ENCODE measurements at regions not wholly inside any gene's neighbourhood (a gene's known extent, or its start where the extent isn't known, plus 50 kb on each side); places are given as distances from the start of the nearest gene placed in this dataset.

DNA sequence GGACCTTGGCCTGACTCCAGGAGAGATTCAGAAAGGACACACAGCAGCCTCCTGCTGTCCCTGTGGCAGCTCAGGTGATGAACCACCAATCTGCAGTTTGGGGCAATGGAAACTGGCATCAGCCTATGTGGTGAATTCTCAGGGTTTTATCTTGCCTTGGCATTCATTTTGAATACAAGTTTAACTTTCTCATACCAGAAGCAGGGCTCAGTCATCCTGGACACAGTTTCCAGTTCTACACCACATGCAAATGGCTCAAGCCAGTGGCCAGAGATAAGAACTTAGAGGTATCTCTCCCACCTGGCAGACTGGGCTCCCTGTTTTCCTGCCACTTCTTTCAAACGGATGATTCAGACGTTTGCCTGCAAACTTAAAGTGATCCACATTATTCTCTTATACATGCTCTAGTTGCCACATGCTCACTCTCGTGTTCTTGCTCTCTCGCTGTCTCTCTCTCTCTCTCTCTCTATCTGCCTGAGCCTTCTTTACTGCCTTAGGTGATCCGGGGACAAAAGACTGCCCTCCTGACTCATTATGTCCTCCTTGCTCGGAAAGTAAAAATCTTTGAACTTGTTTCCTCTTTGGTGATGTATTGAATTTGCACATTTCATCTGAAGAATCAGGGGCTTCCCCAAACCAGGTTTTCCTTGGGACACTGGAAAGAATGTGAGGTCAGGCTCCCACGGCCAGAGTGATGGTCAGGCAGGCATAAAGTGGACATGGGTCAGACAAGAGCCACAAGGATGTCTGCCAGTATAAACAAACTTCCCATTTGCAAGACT, 99.6 kb upstream of the STT3B start:
- in situ Hi-C loops (cut with HindIII; ENCODE audit: low pct_unique_long_range_greater_than_20kb, low sequenced_read_pairs), result no loop called here

DNA sequence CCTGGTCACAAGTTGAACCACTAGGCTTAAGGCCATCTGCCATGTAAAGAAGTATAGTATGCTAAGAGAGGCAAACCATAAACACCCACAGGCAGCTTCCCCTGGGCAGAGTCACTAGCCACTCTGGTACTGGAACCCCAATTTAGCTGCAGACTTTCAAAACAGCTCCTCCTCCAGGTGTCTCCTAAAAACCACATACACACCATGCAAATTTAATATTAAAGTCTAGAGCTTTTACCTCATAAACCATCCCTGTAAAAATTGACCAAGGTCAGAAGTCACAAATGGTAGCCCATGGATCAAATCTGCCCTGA, 99.1 kb upstream of the STT3B start:
- in situ Hi-C loops (cut with HindIII; ENCODE audit: low pct_unique_long_range_greater_than_20kb, low sequenced_read_pairs), result no loop called here
- DNase-seq (ENCODE audit: low read depth), result no peak

More for the DNA sequence above, 99.6 kb upstream of the STT3B start:
- DNase-seq (ENCODE audit: low read depth), result peak; percentile 89

DNA sequence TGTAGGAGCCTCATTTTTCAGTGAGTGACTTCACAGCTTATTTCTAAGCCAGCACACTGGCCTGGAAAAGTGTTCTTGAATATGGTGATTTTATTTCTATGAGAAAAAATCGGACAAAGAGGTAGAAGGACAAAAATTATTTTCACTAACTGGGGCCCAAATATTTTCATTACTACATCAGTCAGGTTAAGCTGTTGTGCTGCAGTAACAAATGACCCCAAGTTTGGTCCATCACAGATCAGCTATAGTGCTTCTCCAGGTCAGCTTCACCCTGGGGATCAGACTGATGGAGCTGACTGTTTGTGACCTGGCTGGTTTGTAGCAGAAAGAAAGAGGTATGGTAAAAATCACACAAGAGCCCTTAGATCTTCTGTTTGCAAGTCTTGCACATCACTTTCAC, 97.9 kb upstream of the STT3B start:
- in situ Hi-C loops (cut with HindIII; ENCODE audit: low pct_unique_long_range_greater_than_20kb, low sequenced_read_pairs), result no loop called here
- DNase-seq (ENCODE audit: low read depth), result no peak

DNA sequence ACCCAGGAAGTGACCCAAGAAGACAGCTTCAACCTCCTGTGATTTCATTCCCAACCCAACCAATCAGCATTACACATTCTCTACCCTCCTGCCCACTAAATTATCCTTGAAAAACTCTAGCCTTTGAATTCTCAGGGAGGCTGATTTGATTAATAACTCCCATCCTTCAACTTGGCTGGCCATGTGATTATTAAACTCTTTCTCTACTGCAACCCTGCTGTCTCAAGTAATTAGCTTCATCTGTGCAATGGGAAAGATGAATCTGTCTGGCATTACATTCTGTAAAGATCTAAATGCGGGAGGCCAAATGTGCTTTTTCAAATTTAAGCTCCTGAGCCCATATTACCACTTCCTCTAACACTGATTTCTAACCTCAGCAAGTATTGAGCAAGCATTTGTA, 95.9 kb upstream of the STT3B start:
- DNase-seq (ENCODE audit: low read depth), result no peak
- in situ Hi-C loops (cut with HindIII; ENCODE audit: low pct_unique_long_range_greater_than_20kb, low sequenced_read_pairs), result no loop called here

DNA sequence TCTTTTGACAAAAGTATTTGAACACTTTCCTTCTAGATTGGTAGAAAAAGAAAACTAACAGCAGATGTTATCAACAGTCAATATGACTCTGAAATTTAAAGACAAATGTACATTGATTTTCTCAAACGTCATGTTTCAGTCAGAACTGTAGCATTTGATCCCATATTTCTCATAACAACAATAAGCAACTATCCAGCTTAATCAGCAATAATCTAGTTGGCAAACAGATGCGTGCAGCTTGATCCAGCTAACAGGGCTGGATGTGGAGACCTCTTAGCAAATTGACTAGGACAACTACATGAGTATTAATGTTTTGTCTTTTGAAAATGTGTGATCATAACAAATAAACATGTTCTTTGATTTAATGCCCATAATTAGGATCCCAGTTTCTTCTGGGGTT, 94.0 kb upstream of the STT3B start:
- DNase-seq (ENCODE audit: low read depth), result no peak
- in situ Hi-C loops (cut with HindIII; ENCODE audit: low pct_unique_long_range_greater_than_20kb, low sequenced_read_pairs), result no loop called here

DNA sequence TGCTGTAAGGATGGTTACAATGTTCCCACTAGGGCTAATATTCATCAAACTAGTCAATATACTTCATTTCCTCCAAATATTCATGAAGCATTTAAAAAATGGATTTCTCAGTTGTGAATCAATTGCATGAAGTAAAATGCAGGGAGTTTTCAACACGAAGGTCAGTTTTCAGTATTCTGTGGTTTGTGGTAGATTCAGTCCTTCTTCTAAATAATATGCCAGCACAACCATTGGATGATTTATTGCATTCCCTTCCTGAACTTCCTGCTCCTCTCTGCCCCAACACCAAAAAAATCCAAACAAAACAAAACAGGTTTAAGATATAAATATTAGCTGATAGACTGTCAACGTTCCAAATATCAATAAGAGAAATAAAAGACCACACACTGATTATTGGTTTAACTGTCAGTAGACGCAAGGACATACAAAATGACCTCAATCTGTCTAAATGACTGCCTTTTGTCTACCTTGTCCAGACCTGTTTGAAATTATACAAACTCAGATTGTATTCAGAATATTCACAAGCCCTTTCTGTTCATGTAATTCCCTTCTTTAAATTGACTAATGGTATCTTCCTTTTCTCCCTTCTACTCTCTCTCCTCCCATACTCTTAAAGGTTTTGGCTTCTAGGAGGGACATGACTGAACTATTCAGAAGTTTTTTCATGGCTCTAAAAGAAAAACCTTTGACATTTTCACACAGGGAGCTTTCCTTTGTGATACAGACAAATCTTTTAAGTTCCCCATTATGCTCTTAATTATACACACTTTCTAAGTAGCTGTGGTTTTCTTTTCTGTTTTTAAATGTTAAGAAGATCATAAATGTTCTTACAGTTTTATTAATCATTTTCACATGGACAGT, 92.6 kb upstream of the STT3B start:
- DNase-seq (ENCODE audit: low read depth), result no peak
- in situ Hi-C loops (cut with HindIII; ENCODE audit: low pct_unique_long_range_greater_than_20kb, low sequenced_read_pairs), result no loop called here

DNA sequence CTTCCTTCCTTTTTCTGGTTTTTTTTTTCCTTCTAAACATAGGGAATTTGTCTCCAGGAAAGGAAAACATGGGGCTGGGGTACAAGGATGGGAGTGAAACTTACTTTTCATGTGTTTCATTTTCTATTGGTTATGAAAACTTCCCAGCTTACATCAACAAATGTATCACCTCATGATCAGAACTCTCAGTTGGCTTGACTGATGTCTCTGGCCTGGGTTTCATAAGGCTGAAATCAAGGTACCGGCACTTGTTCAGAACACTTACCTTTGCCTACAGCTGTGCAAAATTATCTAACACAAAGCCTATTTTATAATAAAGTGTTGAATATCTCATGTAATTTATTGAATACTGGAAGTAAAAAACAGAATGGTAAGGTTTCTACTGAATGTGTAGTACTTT, 91.8 kb upstream of the STT3B start:
- in situ Hi-C loops (cut with HindIII; ENCODE audit: low pct_unique_long_range_greater_than_20kb, low sequenced_read_pairs), result no loop called here
- DNase-seq (ENCODE audit: low read depth), result no peak

DNA sequence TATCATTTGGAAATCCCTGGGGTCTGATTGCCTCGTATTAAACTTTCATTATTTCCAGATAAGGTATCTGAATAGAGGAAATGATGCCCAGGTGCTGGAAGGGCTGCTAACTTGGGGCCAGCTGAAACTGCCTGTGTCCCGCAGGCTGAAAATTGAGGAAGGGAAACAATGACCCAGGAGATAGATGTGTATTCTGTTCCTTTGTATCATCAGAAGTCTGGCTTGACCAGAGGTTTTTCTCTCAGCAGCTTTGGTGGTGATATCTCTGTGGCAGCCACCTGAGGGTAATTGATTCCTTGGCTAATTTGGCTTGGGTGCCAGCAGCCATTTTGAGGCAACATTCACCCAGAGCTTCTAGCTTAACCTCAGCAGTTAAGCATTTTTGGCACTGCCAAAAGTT, 90.0 kb upstream of the STT3B start:
- in situ Hi-C loops (cut with HindIII; ENCODE audit: low pct_unique_long_range_greater_than_20kb, low sequenced_read_pairs), result no loop called here
- no peak for DNase-seq (ENCODE audit: low read depth)

DNA sequence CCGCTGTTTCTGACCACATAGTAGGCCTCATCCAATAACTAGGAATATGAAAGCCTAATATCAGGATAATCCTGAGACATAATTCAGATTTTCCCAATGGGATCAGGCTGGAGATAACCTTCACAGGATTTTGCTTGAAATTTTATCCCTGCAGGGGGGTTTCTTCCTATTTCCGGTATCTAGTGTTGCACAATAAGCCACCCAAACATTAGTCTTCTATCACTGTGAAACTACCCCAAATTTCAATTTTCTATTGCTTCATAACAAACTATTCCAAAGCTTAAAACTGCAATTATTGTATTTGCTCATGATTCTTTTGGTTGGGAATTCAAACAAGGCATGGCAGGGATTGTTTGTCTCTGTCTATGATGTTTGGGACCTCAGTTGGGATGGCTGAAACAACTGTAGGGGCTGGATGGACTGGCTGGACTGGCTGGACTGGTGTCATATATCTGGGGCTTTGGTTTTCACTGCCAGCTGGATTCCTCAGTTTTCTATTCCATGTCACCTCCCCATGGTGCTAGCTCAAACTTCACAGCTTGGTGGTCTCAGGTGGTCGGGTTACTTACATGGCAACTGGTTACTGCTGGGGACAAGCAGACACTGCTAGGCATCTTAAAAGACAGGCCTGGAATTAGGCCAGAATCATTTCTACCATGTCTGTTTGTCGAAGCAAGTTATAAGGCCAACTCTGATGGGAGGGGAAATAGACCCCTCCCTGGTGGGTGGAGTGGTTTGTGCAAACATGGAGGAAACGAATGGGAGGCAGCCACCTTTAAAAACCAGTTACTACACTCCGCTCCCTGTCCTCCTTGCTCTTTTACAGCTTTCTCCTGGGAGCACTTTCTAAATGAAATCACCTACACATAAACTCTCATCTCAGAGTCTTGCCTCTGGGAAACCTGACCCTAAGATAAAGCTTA, 88.2 kb upstream of the STT3B start:
- no peak for DNase-seq (ENCODE audit: low read depth)
- in situ Hi-C loops (cut with HindIII; ENCODE audit: low pct_unique_long_range_greater_than_20kb, low sequenced_read_pairs), result no loop called here

DNA sequence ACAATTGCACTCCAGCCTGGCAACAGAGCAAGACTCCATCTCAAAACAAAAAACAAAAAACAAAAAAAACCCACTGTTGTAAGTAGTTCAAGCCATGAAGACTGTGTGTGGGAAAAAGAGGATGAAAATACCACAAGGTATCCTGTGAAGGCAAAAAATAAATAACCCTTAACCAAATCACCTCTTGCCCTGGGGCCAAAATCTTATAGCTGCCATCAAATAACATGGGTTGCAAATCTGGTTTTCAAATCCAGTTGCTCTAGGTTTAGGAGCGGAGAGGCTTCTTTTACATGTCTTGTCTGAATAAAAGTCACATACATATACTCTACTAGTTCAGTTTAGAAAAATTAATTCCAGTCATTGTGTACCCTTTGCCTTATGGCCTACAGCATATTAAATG, 87.0 kb upstream of the STT3B start:
- in situ Hi-C loops (cut with HindIII; ENCODE audit: low pct_unique_long_range_greater_than_20kb, low sequenced_read_pairs), result no loop called here
- DNase-seq (ENCODE audit: low read depth), result no peak

DNA sequence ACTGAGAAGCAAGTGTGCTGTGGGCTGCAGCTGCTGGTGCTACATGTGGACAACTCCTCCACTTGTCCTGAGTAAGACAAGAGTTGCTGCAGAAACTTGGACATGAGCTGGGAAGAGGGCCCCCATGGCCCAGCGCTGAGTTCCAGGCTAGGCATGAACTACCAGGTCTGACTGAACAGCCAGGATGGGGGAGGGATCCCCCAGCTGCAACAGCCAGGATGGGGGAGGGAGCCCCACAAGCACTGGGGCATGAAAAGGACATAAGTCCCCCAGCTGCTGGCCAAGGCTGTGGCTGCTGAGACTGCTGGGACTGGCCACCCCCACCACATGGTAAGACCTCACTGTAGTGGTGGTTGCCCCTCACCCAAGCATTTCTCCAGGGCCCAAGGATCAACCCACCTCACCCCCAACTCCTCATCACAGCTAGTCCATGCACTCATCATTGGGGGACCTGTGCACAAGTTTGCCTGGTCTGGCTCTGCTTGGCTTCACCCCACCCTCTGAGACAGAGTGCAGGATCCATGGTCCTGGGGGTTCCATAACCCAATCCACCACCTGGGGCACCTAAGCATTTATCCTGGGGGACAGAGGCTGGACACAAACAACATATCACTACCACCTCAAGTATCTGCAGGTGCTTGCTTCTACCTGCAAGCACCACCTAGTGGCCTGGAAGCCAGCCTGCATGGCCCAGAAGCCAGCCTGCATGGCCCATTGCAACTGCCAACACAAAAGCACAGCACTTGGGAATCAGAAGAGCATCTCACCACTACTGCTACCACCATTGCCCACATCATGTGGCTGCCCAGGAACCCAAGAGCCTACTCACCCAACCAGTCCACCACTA, 84.5 kb upstream of the STT3B start:
- no peak for DNase-seq (ENCODE audit: low read depth)
- in situ Hi-C loops (cut with HindIII; ENCODE audit: low pct_unique_long_range_greater_than_20kb, low sequenced_read_pairs), result no loop called here

DNA sequence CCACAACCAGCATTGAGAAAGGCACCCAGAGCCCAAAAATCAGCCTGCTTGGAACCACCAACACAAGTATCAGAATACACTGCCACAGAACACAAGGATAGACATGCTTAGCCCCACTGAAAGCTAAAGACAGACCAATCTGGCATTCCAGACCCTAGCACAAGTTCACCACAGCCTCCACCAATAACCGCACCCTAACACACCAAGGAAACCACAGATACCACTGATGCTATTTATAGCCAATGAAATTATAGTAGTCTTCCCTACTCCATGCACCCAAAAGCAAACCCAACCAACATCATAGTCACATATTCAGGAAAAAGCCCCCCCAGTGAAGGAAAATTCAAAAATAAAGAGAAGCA, 83.9 kb upstream of the STT3B start:
- in situ Hi-C loops (cut with HindIII; ENCODE audit: low pct_unique_long_range_greater_than_20kb, low sequenced_read_pairs), result no loop called here
- DNase-seq (ENCODE audit: low read depth), result no peak

DNA sequence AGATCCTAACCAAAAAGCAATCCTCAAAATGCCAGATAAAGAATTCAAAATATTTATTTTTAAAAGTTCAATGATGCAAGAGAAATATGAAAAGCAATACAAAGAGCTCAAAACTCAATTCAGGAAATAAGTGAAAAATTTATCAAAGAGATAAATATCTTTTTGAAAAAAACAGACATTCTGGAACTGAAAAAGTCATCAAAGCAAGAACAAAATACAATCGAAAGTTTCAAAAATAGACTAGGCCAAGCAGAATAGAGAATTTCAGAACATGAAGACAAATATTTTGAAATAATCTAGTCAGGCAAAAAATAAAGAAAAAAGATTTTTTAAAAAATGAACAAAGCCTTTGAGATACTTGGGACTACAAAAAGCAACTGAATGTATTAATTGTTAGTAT, 83.4 kb upstream of the STT3B start:
- no peak for DNase-seq (ENCODE audit: low read depth)
- in situ Hi-C loops (cut with HindIII; ENCODE audit: low pct_unique_long_range_greater_than_20kb, low sequenced_read_pairs), result no loop called here

DNA sequence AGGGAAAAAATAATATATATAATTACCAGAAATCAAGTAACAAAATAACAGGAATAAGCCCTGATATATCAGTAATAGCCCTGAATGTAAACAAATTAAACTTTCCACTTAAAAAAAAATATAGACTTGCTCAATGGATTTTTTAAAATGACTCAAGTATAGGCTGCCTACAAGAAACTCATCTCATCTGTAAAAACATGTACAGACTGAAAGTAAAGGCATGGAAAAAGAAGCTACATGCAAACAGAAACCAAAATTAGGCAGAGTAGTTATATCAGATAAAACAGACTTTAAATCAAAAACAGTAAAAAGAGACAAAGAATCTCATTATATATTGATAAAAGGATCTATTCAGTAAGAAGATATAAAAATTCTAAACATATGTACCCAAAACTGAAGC, 82.4 kb upstream of the STT3B start:
- DNase-seq (ENCODE audit: low read depth), result no peak
- in situ Hi-C loops (cut with HindIII; ENCODE audit: low pct_unique_long_range_greater_than_20kb, low sequenced_read_pairs), result no loop called here

DNA sequence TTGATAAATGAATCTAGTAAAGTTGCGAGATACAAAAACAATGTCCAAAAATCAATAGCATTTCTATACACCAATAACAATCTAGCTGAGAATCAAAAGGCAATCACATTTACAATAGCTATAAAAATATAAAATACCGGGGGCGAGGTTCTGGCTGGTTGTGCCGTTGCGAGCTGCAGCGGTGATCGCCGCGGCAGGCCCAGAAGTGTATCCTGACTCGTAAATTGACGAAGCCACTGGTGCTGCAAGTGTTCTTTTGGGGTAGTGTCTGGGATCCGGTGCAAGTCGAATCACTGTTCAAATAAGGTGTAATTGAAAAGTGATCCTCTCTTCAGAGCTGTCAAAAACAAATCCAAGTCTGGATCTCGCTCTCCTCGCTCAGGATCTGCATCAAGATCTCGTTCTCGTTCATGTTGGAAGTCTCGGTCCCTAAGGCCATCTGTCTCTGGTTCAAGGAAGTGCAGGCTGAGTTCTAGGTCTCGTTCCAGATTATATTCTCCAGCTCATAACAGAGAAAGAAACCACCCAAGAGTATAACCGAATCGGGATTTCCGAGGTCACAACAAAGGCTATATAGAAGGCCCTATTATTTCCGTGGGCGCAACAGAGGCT, 80.1 kb upstream of the STT3B start:
- in situ Hi-C loops (cut with HindIII; ENCODE audit: low pct_unique_long_range_greater_than_20kb, low sequenced_read_pairs), result no loop called here
- no peak for DNase-seq (ENCODE audit: low read depth)

DNA sequence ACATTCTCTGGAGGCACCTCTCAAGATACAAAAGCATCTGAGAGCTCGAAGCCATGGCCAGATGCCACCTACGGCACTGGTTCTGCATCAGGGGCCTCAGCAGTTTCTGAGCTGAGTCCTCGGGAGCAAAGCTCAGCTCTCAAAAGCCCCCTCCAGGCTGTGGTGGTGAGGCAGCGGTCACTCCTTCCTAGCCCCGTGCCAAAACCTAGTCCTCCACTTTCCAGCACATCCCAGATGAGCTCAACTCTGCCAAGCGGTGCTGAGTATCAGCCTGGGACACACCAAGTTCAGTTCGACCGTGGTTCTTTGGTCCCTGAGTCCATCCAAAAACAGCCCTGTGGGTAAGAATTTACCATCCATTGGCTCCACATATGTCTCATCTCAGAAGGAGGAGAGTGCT, 79.3 kb upstream of the STT3B start:
- no peak for DNase-seq (ENCODE audit: low read depth)
- in situ Hi-C loops (cut with HindIII; ENCODE audit: low pct_unique_long_range_greater_than_20kb, low sequenced_read_pairs), result no loop called here

DNA sequence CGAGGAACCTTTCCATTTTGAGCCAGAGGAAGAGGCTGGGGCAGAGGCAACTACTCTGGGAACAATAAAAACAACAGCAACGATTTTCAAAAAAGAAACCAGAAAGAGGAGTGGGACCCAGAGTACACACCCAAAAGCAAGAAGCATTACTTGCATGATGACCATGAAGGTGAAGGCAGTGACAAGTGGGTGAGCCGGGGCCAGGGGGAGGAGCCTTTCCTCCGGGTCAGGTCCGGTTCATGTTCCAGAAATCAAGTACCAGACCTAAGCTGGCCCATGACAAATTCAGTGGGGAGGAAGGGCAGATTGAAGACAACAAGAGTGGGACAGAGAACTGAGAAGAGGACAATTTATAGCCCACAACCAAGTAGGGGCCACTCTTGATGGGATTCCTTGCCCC, 77.2 kb upstream of the STT3B start:
- in situ Hi-C loops (cut with HindIII; ENCODE audit: low pct_unique_long_range_greater_than_20kb, low sequenced_read_pairs), result no loop called here
- DNase-seq (ENCODE audit: low read depth), result no peak

DNA sequence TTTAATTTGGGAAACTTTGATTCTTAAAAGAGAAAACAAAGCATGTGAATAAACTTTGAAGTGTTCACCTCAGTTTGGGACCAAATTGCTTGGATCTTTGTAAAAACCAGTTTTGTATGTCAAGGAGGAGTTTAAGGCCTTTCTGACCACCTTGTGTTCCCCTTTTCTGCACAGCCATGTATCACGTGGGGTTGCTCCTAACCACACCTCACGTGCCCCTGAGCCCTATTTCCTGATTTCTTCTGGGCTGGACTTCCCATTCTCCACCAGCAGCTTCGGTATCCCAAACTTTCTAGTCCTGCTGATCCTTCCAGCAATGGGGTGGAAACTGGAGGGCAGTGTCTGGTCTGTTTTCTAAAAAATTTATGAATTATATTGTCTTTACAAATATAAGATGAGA, 76.4 kb upstream of the STT3B start:
- in situ Hi-C loops (cut with HindIII; ENCODE audit: low pct_unique_long_range_greater_than_20kb, low sequenced_read_pairs), result no loop called here
- DNase-seq (ENCODE audit: low read depth), result no peak
